GM12891 (cell line): ENCODE measurements at regions not wholly inside any gene's neighbourhood (a gene's known extent, or its start where the extent isn't known, plus 50 kb on each side); places are given as distances from the start of the nearest gene placed in this dataset.

ENCODE experiments used
- PAX5 ChIP-seq: IDR thresholded peaks from 2 replicates; pipeline ENCODE4 v1.6.1; 2011; ENCODE audit warnings: low read length, moderate library complexity, mild to moderate bottlenecking; ENCODE audit not compliant: insufficient read depth, severe bottlenecking
- POLR2A ChIP-seq: IDR thresholded peaks from 2 replicates; pipeline ENCODE4 v1.6.1; 2011; ENCODE audit warnings: low read depth, low read length, control low read depth
- POLR2AphosphoS5 ChIP-seq: IDR thresholded peaks from 2 replicates; pipeline ENCODE4 v1.6.1; 2011; ENCODE audit warnings: low read depth, low read length, control low read depth
- SPI1 ChIP-seq: IDR thresholded peaks from 2 replicates; pipeline ENCODE4 v1.6.1; 2011; ENCODE audit warnings: low read depth, low read length, control low read depth
- TAF1 ChIP-seq: IDR thresholded peaks from 2 replicates; pipeline ENCODE4 v1.6.1; 2011; ENCODE audit warnings: low read depth, low read length, control low read depth

GRCh38 chr12:75727577-75727976 lies 216.2 kb upstream of the KRR1 start:
- TF ChIP-seq POLR2A (no peak), TAF1 (no peak), POLR2AphosphoS5 (no peak), PAX5 (no peak), SPI1 (no peak)
